ENCODE measurements at regions not wholly inside any gene's neighbourhood (a gene's known extent, or its start where the extent isn't known, plus 50 kb on each side); places are given as distances from the start of the nearest gene placed in this dataset.
"Not testable (repeated sequence)": the region's sequence is repeated elsewhere in the genome, so short reads cannot be mapped to it uniquely, and the experiment has no call there.

GRCh38 chr16:26395700-26396099, 671.0 kb upstream of the C16orf82 start:
- DNase-seq: no peak

DNA sequence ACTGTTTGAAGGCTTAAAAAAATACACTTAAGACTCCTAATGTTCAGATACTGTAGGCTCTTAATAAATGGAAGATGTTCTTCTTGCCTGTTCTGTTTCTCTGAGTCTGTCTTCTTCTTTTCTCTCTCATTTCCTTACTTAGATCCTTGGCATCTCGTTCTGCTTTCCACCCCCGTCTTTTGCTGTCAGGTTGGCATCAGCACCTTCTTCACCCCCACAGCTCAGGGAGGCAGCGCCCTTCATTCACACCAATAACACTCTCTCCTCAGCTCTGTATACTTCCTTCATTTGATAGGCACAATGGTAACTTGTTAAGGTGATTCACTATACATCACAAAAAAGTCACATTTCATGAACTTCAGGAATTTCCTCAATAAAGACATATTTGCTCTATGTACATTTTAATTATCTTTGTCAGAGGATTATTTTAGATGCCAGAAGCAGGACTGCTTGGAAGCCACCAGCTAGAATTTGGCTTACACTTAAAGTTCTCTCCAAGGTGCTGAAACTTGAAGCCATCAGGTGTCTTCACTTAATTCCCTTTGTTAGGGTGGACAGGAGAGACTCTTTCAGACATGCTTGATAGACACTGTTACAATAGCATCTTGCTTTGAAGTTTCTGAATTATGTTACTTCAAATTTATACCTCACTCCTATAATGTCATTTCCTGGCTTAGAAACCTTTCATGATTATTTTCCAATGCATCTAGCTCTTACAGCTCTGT, 670.1 kb upstream of the C16orf82 start:
- no peak for DNase-seq

DNA sequence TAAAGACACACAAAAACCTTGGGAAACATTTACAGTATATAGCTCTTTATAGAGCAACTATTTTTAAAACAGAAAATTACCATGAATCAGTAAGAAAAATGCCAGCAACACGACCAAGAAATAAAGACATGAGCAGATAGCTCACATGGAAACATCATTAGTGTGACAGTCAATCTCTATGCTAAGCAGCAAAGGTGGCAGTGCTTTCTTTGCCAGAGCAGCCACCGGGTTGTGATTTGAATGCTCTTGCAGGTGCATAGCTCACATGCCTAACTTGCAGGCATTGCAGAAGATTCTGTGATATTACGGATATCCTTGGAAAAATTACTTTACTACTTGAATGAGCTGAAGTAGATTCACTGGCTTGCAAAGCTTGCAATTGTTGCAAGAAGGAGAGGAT, 652.9 kb upstream of the C16orf82 start:
- no peak for DNase-seq

DNA sequence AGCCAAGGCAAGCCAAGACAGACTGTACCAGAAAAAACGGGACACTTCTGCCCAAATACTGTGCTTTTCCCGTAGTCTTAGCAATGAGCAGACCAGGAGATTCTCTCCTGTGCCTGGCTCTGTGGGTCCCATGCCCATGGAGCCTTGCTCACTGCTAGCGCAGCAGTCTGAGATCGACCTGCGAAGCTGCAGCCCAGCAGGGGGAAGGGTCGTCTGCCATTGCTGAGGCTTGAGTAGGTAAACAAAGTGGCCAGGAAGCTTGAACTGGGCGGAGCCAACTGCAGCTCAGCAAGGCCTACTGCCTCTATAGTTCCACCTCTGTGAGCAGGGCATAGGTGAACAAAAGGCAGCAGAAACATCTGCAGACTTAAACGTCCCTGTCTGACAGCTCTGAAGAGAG, 647.3 kb upstream of the C16orf82 start:
- DNase-seq: not testable (repeated sequence)

GRCh38 chr16:26430618-26431017, 636.1 kb upstream of the C16orf82 start:
- no peak for DNase-seq

GRCh38 chr16:26433807-26434206, 632.9 kb upstream of the C16orf82 start:
- DNase-seq: no peak

GRCh38 chr16:26441178-26441577, 625.5 kb upstream of the C16orf82 start:
- no peak for DNase-seq

DNA sequence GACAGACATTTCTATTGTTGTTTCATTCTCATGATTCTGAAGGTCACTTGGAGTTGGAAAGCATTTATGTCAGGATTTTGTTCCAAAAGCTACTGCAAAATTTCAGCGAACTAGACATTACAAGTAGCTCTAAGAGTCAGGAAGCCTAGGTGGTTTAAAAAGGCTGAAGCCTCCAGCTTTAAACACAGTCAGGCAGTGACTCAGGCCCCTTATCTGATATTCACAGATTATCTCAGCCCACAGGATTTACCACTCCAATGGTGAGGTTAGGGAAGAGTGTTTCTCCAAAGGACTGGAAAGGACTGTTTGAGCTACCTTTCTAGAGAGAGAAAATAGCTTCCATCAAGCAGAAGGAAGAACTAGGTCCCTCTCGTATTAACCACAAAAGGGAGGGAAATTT, 624.4 kb upstream of the C16orf82 start:
- no peak for DNase-seq

GRCh38 chr16:26447570-26447969, 619.2 kb upstream of the C16orf82 start:
- no peak for DNase-seq

DNA sequence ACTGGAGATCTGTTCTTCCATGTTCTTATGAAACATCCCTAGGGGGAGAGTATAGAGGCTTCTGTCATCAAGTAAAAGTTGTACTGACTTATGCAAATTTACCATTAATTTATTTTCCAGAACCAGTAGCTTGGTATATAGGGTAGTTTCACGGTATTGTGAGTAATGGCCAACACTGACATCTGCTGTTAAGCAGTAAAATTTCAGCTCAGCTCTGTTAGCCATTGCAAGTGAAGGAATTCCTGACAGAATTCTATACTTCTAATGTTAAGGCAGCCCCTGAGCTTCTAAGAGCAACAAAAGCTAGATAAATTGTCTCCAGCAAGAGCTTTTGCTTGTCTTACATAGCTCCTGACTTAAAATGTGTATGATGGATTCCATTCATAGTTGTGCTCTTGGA, 613.5 kb upstream of the C16orf82 start:
- no peak for DNase-seq

- DNase-seq: no peak
Measured at GRCh38 chr16:26454102-26454501, 612.6 kb upstream of the C16orf82 start.

GRCh38 chr16:26456074-26456473, 610.7 kb upstream of the C16orf82 start:
- DNase-seq: no peak

GRCh38 chr16:26457095-26457494, 609.6 kb upstream of the C16orf82 start:
- no peak for DNase-seq

GRCh38 chr16:26457882-26458281, 608.8 kb upstream of the C16orf82 start:
- no peak for DNase-seq

DNA sequence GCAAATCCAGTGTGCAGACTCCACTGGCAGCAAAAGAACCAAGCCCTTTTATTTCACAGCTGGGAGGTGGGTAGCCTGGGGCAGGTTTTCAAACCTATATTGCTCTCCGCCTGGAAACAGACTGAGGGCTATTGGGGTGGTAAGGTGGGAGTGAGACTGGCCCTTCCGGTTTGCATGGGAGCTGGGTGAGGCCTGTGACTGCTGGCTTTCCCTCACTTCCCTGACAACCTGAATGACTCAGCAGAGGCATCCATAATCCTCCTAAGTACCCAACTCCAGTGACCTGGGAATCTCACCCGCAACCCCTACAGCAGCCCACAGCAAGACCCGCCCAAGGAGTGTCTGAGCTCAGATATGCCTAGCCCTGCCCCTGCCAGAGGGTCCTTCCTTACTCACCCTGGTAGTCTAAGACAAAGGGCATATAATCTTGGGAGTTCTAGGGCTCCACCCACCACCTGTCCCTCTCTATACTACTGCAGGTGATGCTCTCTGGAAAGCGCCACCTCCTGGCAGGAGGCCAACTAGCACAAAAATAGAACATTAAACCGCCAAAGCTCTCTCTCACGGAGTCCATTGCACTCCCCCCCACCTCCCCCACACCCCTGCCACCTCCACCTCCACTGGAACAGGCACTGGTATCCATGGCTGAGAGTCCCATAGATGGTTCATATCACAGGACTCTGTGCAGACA, 602.0 kb upstream of the C16orf82 start:
- no peak for DNase-seq

GRCh38 chr16:26474405-26474804, 592.3 kb upstream of the C16orf82 start:
- not testable (repeated sequence) for DNase-seq

DNA sequence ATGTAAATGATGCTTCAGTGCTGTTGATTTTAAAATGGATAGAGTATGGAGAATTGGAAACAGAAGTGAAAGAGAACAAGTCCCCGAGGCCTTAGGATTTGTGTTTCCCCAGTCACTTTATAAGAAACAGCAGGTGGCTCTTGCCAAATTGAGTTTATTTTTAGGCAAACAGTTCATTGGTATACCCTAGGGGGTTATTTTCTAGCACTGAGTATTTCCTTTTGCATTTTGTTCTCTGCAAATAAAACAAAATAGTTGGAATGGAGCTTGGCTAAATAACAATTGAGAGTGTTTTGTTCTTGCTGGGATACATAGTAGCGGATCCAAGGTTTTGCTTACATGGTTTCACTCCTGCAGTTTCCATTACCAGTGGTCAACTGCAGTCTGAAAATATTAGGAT, 591.1 kb upstream of the C16orf82 start:
- DNase-seq: no peak

DNA sequence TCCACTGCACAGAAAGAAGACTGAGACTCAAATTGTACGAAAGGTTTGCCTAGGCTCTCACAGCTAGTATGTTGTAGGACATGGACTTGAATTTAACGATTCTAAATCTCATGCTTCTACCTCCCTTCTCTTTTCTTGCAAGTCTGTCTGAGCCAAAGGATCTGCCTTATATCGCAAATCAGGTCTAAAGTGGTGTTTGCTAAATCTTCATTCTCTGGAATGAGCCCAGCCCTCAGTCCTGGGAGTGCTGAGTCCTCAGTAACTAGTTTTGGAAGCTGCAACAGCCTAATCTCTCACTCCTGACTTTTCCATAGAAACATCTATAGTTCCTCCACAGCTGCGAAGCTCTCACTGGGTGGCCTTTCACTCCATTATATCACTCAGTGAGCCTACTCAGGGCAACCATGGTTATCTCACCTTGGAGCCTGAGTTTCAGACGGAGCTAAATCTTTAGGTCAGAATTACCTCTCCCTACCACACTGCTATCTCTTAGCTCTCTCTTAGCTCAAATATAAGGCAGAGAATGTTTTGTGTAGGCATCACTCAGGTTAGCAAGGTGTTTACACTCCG, 575.5 kb upstream of the C16orf82 start:
- no peak for DNase-seq

DNA sequence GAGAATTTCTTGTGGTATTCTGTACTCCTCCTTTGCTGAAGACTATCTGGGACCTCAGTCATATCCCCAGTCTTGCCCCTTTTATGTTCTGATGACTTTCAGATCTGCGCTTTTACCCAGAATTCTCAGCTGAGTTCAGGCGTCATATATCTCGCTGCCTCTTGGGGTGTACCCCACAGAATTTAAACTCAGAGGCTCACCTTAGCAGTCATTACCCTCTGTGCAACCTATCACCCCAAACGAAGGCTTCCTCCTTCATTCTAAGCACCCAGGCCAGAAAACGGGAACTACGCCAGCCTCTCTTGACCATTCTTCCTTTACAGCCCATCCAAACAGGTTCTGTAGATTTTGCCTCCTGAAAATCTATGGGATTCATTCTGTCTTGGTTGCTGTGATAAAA, 574.8 kb upstream of the C16orf82 start:
- DNase-seq: no peak

DNA sequence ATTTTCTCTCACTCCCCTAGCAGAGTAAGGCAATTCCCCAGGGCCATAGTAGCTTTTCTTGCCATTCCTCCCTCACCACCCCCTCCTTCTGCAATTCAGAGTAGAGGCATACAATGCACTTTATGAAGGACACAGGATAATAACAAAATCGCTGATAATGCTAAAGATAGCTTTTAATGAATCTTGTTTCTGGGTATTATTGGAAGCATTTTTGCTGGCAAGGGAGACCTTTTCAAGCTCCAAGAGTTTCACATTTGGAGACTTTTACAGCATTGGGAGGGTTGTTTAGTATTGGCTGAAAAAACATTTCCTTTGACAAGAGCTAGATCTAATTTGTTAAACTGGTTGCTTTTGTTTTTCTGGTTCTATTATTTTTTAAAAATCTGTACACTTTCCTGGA, 573.0 kb upstream of the C16orf82 start:
- DNase-seq: no peak

DNA sequence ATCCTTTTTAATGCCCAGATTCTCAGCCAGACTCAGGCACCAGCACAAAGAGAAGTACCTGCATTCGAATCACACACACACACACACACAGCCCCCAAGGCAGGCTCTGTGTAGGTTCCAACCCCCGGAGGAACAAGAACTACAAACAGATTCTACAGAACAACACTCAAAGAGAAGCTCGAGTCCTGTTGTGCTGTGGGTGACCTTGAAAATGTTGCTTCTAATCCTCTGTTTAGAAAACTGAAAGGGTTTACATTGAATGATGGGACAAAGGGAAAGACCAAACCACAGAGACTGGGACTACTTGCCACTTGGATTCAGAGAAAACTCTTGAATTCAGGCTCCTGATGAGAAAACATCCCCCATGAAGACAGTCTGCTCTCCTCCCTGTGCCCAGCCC, 568.8 kb upstream of the C16orf82 start:
- no peak for DNase-seq

- DNase-seq: no peak
Measured at GRCh38 chr16:26500326-26500725, 566.4 kb upstream of the C16orf82 start.

DNA sequence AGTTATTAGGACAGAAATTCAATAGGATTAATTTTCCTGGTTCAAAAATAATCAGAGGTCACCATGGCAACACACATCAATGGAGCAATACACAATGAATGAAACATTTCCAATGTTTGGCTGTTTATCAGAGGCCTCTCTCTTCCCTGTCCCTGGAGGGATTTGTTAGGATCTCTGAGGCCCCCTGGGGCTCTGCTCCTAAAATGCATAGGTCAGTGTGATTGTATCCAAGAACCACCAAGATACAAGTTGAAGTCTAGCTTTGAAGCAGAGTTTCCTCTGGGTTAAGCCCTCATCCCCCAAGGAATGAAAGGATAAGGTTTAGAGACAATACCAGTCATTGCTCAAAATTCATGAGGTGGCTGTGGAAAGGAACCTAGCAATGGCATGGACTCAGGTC, 561.2 kb upstream of the C16orf82 start:
- DNase-seq: no peak

GRCh38 chr16:26508946-26509345, 557.8 kb upstream of the C16orf82 start:
- DNase-seq: not testable (repeated sequence)

Data from fibroblast of skin of right quadriceps (primary cell).